Right lobe of liver (tissue), 6 donors: ENCODE measurements at regions not wholly inside any gene's neighbourhood (a gene's known extent, or its start where the extent isn't known, plus 50 kb on each side); places are given as distances from the start of the nearest gene placed in this dataset.
"Not testable (repeated sequence)": the region's sequence is repeated elsewhere in the genome, so short reads cannot be mapped to it uniquely, and the experiment has no call there.

Source experiments
- ATAC-seq, 4 donors: fragments of 200-7000 bp; cut with Tn5 transposase; one replicate each; pipeline ENCODE4 v1.9.1; 2020; ENCODE audit warnings: mild to moderate bottlenecking in 4 of 4, moderate library complexity in 4 of 4
- DNase-seq, 3 donors: peaks; one replicate each; pipeline ENCODE4 v3.0.0-alpha.2; 2020
- H3K27ac ChIP-seq, 3 donors: fragments of 200-600 bp; one replicate each; pipeline ENCODE4 v1.8.0; 2022
- H3K27me3 ChIP-seq, 2 donors: fragments of 200-600 bp; one replicate each; pipeline ENCODE4 v1.8.0; 2022
- H3K36me3 ChIP-seq, 4 donors: fragments of 200-600 bp; sonication (generic) in 1 of 4; one replicate each; pipeline versions ENCODE4 v1.5.1 to v1.8.0; 2017 to 2022; ENCODE audit warnings: control low read depth in 1 of 4
- H3K4me1 ChIP-seq, 4 donors: fragments of 200-600 bp; sonication (generic) in 1 of 4; one replicate each; pipeline versions ENCODE4 v1.5.1 to v1.8.0; 2017 to 2022; ENCODE audit warnings: control low read depth in 1 of 4
- H3K4me3 ChIP-seq, 3 donors: fragments of 200-600 bp; one replicate each; pipeline ENCODE4 v1.8.0; 2022
- H3K9me3 ChIP-seq, 4 donors: fragments of 200-600 bp; sonication (generic) in 1 of 4; one replicate each; pipeline versions ENCODE4 v1.5.1 to v1.8.0; 2017 to 2022; ENCODE audit warnings: control low read depth in 1 of 4
- CTCF ChIP-seq, 4 donors: fragments of 200-600 bp in 3 of 4; fragments of 450-650 bp in 1 of 4; IDR thresholded peaks; one replicate each; pipeline versions ENCODE4 v1.5.1 to v1.8.0; 2016 to 2022; ENCODE audit warnings: antibody characterized with exemption in 4 of 4, mild to moderate bottlenecking in 2 of 4
- POLR2A ChIP-seq: fragments of 450-650 bp; IDR thresholded peaks from one replicate; pipeline ENCODE4 v1.6.1; 2017; ENCODE audit warnings: antibody characterized with exemption, mild to moderate bottlenecking
- WGBS: methylation state at CpG from one replicate; pipeline ENCODE4 v1.1.6; 2018; ENCODE audit warnings: low coverage, low lambda C conversion rate; ENCODE audit not compliant: insufficient coverage; ENCODE audit errors: missing lambda C conversion rate; 5-methylcytosine and 5-hydroxymethylcytosine counted together
- intact Hi-C, 2 donors: fragments of 100-400 bp; cut with DNase I; formaldehyde crosslinking; loops; one replicate each; pipeline versions ENCODE4 v1.11.2 to v1.14.1; 2022
- donor health status: DM: no; HTN: yes; CAD: no.
- donor health status: DM: no; HTN: no; CAD: no.
- donor health status: DM: no; HTN: no; CAD: no.
- donor health status: DM: no; HTN: yes; CAD: no.
- donor health status: DM: no; HTN: yes; CAD: no.

GRCh38 chr1:213623064-213623581 lies 364.6 kb upstream of the PROX1 start:
- no peaks in the 10 kb centered on the region for H3K9me3 ChIP-seq
- no peak overlapping the region for H3K27ac ChIP-seq
- H3K36me3 ChIP-seq: no peaks in the 10 kb centered on the region
- no peak for DNase-seq
- intact Hi-C loops: no loop called here
- ATAC-seq: no peak
- 71% methylated on average over 9 of the region's 9 CpGs for WGBS
- H3K4me1 ChIP-seq: no peaks in the 10 kb centered on the region
- no peak overlapping the region for H3K4me3 ChIP-seq
- TF ChIP-seq POLR2A (no peak), CTCF (IDR thresholded peaks at IDR 0.05) (no peak)
- no peaks in the 10 kb centered on the region for H3K27me3 ChIP-seq

- H3K27ac ChIP-seq: no peak overlapping the region
- H3K4me3 ChIP-seq: no peak overlapping the region
- intact Hi-C loops: no loop called here
- 62% methylated on average over 3 of the region's 4 CpGs for WGBS
- no peaks in the 10 kb centered on the region for H3K4me1 ChIP-seq
- no peaks in the 10 kb centered on the region for H3K27me3 ChIP-seq
- ATAC-seq (no peak), DNase-seq (no peak)
- H3K9me3 ChIP-seq: no peaks in the 10 kb centered on the region
- TF ChIP-seq CTCF (IDR thresholded peaks at IDR 0.05) (no peak), POLR2A (no peak)
- no peaks in the 10 kb centered on the region for H3K36me3 ChIP-seq
Observed at GRCh38 chr1:213623862-213624261, 363.9 kb upstream of the PROX1 start.

GRCh38 chr1:213636778-213637177 lies 351.0 kb upstream of the PROX1 start:
- H3K27ac ChIP-seq, DNase-seq, intact Hi-C loops, H3K9me3 ChIP-seq, H3K27me3 ChIP-seq, H3K36me3 ChIP-seq, ATAC-seq, H3K4me1 ChIP-seq, H3K4me3 ChIP-seq: not testable (repeated sequence)

GRCh38 chr1:213641312-213641711 lies 346.5 kb upstream of the PROX1 start:
- 93% methylated on average over 2 of the region's 2 CpGs for WGBS
- DNase-seq (no peak), ATAC-seq (no peak)
- H3K9me3 ChIP-seq: no peaks in the 10 kb centered on the region
- TF ChIP-seq POLR2A (no peak), CTCF (IDR thresholded peaks at IDR 0.05) (no peak)
- no peak overlapping the region for H3K4me3 ChIP-seq
- H3K4me1 ChIP-seq: no peaks in the 10 kb centered on the region
- H3K36me3 ChIP-seq: no peaks in the 10 kb centered on the region
- intact Hi-C loops: no loop called here
- no peak overlapping the region for H3K27ac ChIP-seq
- no peaks in the 10 kb centered on the region for H3K27me3 ChIP-seq

GRCh38 chr1:213643360-213643759 lies 344.4 kb upstream of the PROX1 start:
- Histone ChIP-seq H3K27me3 (no peaks in the 10 kb centered on the region), H3K27ac (no peak overlapping the region), H3K4me1 (no peaks in the 10 kb centered on the region), H3K36me3 (no peaks in the 10 kb centered on the region), H3K9me3 (no peaks in the 10 kb centered on the region), H3K4me3 (no peak overlapping the region)
- ATAC-seq (no peak), DNase-seq (no peak)
- intact Hi-C loops: no loop called here
- TF ChIP-seq POLR2A (no peak), CTCF (IDR thresholded peaks at IDR 0.05) (no peak)
